HCT116 (cell line): ENCODE measurements at regions not wholly inside any gene's neighbourhood (a gene's known extent, or its start where the extent isn't known, plus 50 kb on each side); places are given as distances from the start of the nearest gene placed in this dataset.

ENCODE experiments used
- ATAC-seq: fragments of 200-7000 bp; cut with Tn5 transposase; 2 replicates; pipeline ENCODE4 v1.9.1; 2020; ENCODE audit warnings: mild to moderate bottlenecking, moderate library complexity
- BruUV-seq: library from RNA; stranded (reverse); fragments of 400-500 nt; replicated peaks from 2 replicates; lab custom pipeline; 2021; lab: Mats Ljungman, UMichigan
- CTCF ChIA-PET: fragments of 300-600 bp; sonication (Branson Sonifier 250); formaldehyde crosslinking; loops from one replicate; lab custom pipeline; 2021; ENCODE audit warnings: antibody characterized with exemption; lab: Charles Lee
- POLR2A ChIA-PET: fragments of 300-600, 350-600 bp; sonication (Branson Sonifier 250); formaldehyde crosslinking; loops from one replicate; lab custom pipeline; 2021; ENCODE audit warnings: antibody characterized with exemption; lab: Charles Lee
- RAD21 ChIA-PET, 2 experiments: fragments of 300-600 bp; sonication (Branson Sonifier 250); formaldehyde crosslinking; loops; one replicate each; lab custom pipeline; 2023; ENCODE audit warnings: low total read pairs in 2 of 2; ENCODE audit not compliant: uncharacterized antibody in 2 of 2, unreplicated experiment in 2 of 2, low non-redundant PET in 1 of 2; lab: Charles Lee
- DNase-seq: peaks from one replicate; pipeline ENCODE4 v3.0.0-alpha.2; 2010; ENCODE audit warnings: low read depth, low spot score
- H2AFZ ChIP-seq: fragments of 200-600 bp; shearing (Covaris generic), sonication (generic); 2 replicates; pipeline ENCODE4 v1.6.1; 2017; ENCODE audit warnings: low read depth, mixed run types, mixed read lengths, antibody characterized with exemption, low read length; ENCODE audit not compliant: poor library complexity, severe bottlenecking
- H3K27ac ChIP-seq: 2 replicates; pipeline ENCODE4 v1.5.1; 2012; ENCODE audit warnings: low read depth, low read length
- H3K27me3 ChIP-seq: fragments of 200-600 bp; sonication (generic); 2 replicates; pipeline ENCODE4 v1.6.1; 2016; ENCODE audit warnings: mixed run types, low read length, mixed read lengths; ENCODE audit not compliant: insufficient read depth
- H3K36me3 ChIP-seq, 2 experiments: fragments of 200-500 bp in 1 of 2; fragments of 200-600 bp in 1 of 2; sonication (Bioruptor generic) in 1 of 2; sonication (generic) in 1 of 2; 2 replicates each; pipeline versions ENCODE4 v1.5.1 to v1.6.1; 2014 to 2016; ENCODE audit warnings: low read length in 2 of 2, inconsistent platforms in 1 of 2, mixed read lengths in 1 of 2, mixed run types in 1 of 2; ENCODE audit not compliant: insufficient read depth in 2 of 2, control insufficient read depth in 1 of 2
- H3K4me1 ChIP-seq, 2 experiments: fragments of 200-600 bp in 1 of 2; sonication (generic) in 1 of 2; 2 replicates each; pipeline versions ENCODE4 v1.5.1 to v1.6.1; 2012 to 2017; ENCODE audit warnings: low read length in 2 of 2, inconsistent platforms in 1 of 2, mild to moderate bottlenecking in 1 of 2, mixed read lengths in 1 of 2, mixed run types in 1 of 2, moderate library complexity in 1 of 2; ENCODE audit not compliant: insufficient read depth in 2 of 2, control insufficient read depth in 1 of 2
- H3K4me2 ChIP-seq: fragments of 200-600 bp; sonication (generic); 2 replicates; pipeline ENCODE4 v1.6.1; 2017; ENCODE audit warnings: mixed run types, low read length, mixed read lengths
- H3K4me3 ChIP-seq, 2 experiments: fragments of 200-600 bp in 1 of 2; sonication (generic) in 1 of 2; replicated peaks in 1 of 2; 2 replicates each; pipeline ENCODE4 v1.5.1; 2011 to 2016; ENCODE audit warnings: low read length in 2 of 2, control low read depth in 1 of 2, low read depth in 1 of 2, mild to moderate bottlenecking in 1 of 2, mixed read lengths in 1 of 2, mixed run types in 1 of 2
- H3K79me2 ChIP-seq: fragments of 200-600 bp; sonication (generic); 2 replicates; pipeline ENCODE4 v1.6.1; 2017; ENCODE audit warnings: mild to moderate bottlenecking, mixed run types, low read length, moderate library complexity, mixed read lengths; ENCODE audit not compliant: insufficient read depth
- H3K9ac ChIP-seq: fragments of 200-600 bp; sonication (generic); 2 replicates; pipeline ENCODE4 v1.6.1; 2016; ENCODE audit warnings: low read length, mixed read lengths
- H3K9me2 ChIP-seq: fragments of 200-600 bp; sonication (generic), shearing (Covaris generic); 2 replicates; pipeline ENCODE4 v1.6.1; 2017; ENCODE audit warnings: mixed run types, mild to moderate bottlenecking, moderate library complexity; ENCODE audit not compliant: insufficient read depth
- H3K9me3 ChIP-seq, 2 experiments: fragments of 200-500 bp in 1 of 2; fragments of 200-600 bp in 1 of 2; sonication (Bioruptor generic) in 1 of 2; sonication (generic) in 1 of 2; 2 replicates each; pipeline ENCODE4 v1.6.1; 2014 to 2017; ENCODE audit warnings: low read length in 2 of 2, mixed read lengths in 2 of 2, inconsistent platforms in 1 of 2, low read depth in 1 of 2, mild to moderate bottlenecking in 1 of 2, mixed run types in 1 of 2, moderate library complexity in 1 of 2; ENCODE audit not compliant: control insufficient read depth in 1 of 2, insufficient read depth in 1 of 2
- H4K20me1 ChIP-seq: fragments of 200-600 bp; sonication (generic), shearing (Covaris generic); 2 replicates; pipeline ENCODE4 v1.6.1; 2017; ENCODE audit warnings: mixed run types, mild to moderate bottlenecking, moderate library complexity; ENCODE audit not compliant: insufficient read depth
- CBX3 ChIP-seq: IDR thresholded peaks from 2 replicates; pipeline ENCODE4 v1.6.1; 2012; ENCODE audit warnings: low read depth
- EGR1 ChIP-seq: IDR thresholded peaks from 2 replicates; pipeline ENCODE4 v1.6.1; 2012; ENCODE audit warnings: low read depth
- EZH2 ChIP-seq: fragments of 200-600 bp; sonication (generic); IDR thresholded peaks from 2 replicates; pipeline ENCODE4 v1.6.1; 2017; ENCODE audit warnings: antibody characterized with exemption, mixed run types
- FOSL1 ChIP-seq: IDR thresholded peaks from 2 replicates; pipeline ENCODE4 v1.6.1; 2012; ENCODE audit warnings: low read depth
- JUND ChIP-seq: IDR thresholded peaks from 2 replicates; pipeline ENCODE4 v1.6.1; 2012
- MAX ChIP-seq: IDR thresholded peaks from 2 replicates; pipeline ENCODE4 v1.6.1; 2012
- POLR2A ChIP-seq: IDR thresholded peaks from 2 replicates; pipeline ENCODE4 v1.7.0; 2011; ENCODE audit warnings: borderline replicate concordance; ENCODE audit not compliant: insufficient read depth, insufficient read length; ENCODE audit errors: extremely low read depth
- POLR2AphosphoS5 ChIP-seq: IDR thresholded peaks from 2 replicates; pipeline ENCODE4 v1.6.1; 2011; ENCODE audit warnings: mild to moderate bottlenecking, low read depth, low read length, moderate library complexity
- REST ChIP-seq: IDR thresholded peaks from 2 replicates; pipeline ENCODE4 v1.6.1; 2012; ENCODE audit warnings: low read depth
- SIN3A ChIP-seq: IDR thresholded peaks from 2 replicates; pipeline ENCODE4 v1.6.1; 2012; ENCODE audit warnings: low read depth
- SP1 ChIP-seq: IDR thresholded peaks from 2 replicates; pipeline ENCODE4 v1.6.1; 2012; ENCODE audit warnings: low read depth
- TCF7L2 ChIP-seq: IDR thresholded peaks from 2 replicates; pipeline ENCODE4 v1.7.0; 2011; ENCODE audit warnings: borderline replicate concordance, inconsistent platforms; ENCODE audit not compliant: insufficient read depth, insufficient read length; ENCODE audit errors: extremely low read depth
- ZFX ChIP-seq: fragments of 450-650 bp; IDR thresholded peaks from 2 replicates; pipeline ENCODE4 v1.6.1; 2017
- ZNF274 ChIP-seq: fragments of 200-500 bp; sonication (Bioruptor generic); IDR thresholded peaks from 2 replicates; pipeline ENCODE4 v1.6.1; 2014; ENCODE audit warnings: mild to moderate bottlenecking, low read depth, low read length, inconsistent platforms
- intact Hi-C: fragments of 100-400 bp; cut with micrococcal nuclease; formaldehyde crosslinking; loops from 2 replicates; pipeline ENCODE4 v1.10.0; 2022

DNA sequence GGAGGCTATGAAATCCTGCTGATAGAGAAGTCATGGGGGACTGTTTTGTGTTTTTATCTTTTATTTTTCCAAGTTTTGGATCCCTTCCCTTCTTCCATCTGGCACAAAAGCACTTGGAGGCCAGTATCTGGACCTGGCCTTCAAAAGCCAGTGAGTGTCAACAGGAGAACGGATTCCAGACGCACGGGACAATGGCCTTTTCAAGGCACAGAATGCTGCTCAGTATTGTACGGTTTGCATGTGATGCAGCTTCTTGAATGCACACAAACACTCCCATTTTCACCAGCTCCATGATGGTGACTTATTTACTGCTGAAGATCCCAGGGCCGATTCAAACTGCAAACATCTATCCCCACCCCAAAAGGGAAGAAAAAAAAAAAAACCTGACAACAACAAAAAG, 145.4 kb downstream of the CPEB2 start:
- intact Hi-C loops = no loop called here
- Histone ChIP-seq H3K4me2 (no peak overlapping the region), H3K36me3 (no peaks in the 10 kb centered on the region), H3K9ac (no peak overlapping the region), H3K27me3 (no peaks in the 10 kb centered on the region), H3K9me2 (no peaks in the 10 kb centered on the region), H2AFZ (no peak overlapping the region), H4K20me1 (no peaks in the 10 kb centered on the region), H3K4me3 (no peak overlapping the region), H3K27ac (no peak overlapping the region), H3K4me1 (peaks cover 15 to 20% of the 10 kb centered on the region in 2 experiments), H3K9me3 (no peaks in the 10 kb centered on the region), H3K79me2 (no peaks in the 10 kb centered on the region)
- no TSS peak for BruUV-seq
- CTCF ChIA-PET = no interaction called here
- ATAC-seq (no peak), DNase-seq (no peak)
- TF ChIP-seq FOSL1 (no peak), ZNF274 (no peak), SP1 (no peak), JUND (no peak), CBX3 (no peak), MAX (no peak), REST (no peak), EGR1 (no peak)
- RAD21 ChIA-PET = no interaction called here
- POLR2A ChIA-PET = no interaction called here

DNA sequence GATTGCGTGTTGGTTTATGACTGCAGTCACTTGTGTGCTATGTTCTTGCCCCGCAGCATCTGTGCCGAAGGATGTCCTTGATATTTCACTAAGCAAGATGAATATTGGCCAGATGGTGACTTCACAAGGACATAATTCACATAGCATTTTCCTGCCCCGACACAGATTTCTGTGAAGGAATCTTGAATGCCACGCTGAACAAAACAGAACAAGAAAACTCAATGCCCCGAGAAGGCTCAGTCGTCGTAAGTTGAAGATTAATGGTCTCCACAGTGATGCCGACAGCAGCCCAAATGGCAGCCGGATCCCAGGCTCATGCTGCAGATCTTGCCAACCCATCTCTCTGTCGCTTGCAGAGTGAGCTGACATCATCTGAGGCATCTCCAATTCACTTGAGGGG, 145.9 kb downstream of the CPEB2 start:
- Histone ChIP-seq H3K4me1 (peaks cover 15 to 20% of the 10 kb centered on the region in 2 experiments), H3K27me3 (no peaks in the 10 kb centered on the region), H3K9me2 (no peaks in the 10 kb centered on the region), H3K4me3 (no peak overlapping the region), H2AFZ (no peak overlapping the region), H3K79me2 (no peaks in the 10 kb centered on the region), H3K36me3 (no peaks in the 10 kb centered on the region), H3K9ac (no peak overlapping the region), H4K20me1 (no peaks in the 10 kb centered on the region), H3K4me2 (no peak overlapping the region), H3K9me3 (no peaks in the 10 kb centered on the region), H3K27ac (no peak overlapping the region)
- intact Hi-C loops = no loop called here
- ChIA-PET CTCF (no interaction called here), POLR2A (no interaction called here), RAD21 (no interaction called here)
- no TSS peak for BruUV-seq
- no peak for ATAC-seq
- DNase-seq = no peak
- TF ChIP-seq SIN3A = no peak
- TF ChIP-seq JUND = no peak
- no peak for TF ChIP-seq ZFX
- TF ChIP-seq POLR2AphosphoS5 = no peak
- TF ChIP-seq EZH2 = no peak
- no peak for TF ChIP-seq ZNF274
- no peak for TF ChIP-seq CBX3
- TF ChIP-seq REST = no peak
- no peak for TF ChIP-seq TCF7L2
- no peak for TF ChIP-seq POLR2A
